COLO668 (cell line): ENCODE measurements at regions not wholly inside any gene's neighbourhood (a gene's known extent, or its start where the extent isn't known, plus 50 kb on each side); places are given as distances from the start of the nearest gene placed in this dataset.

Experiments
- DNase-seq: peaks from one replicate; lab custom pipeline; 2025; ENCODE audit not compliant: unreplicated experiment; lab: John Stamatoyannopoulos, UW

DNA sequence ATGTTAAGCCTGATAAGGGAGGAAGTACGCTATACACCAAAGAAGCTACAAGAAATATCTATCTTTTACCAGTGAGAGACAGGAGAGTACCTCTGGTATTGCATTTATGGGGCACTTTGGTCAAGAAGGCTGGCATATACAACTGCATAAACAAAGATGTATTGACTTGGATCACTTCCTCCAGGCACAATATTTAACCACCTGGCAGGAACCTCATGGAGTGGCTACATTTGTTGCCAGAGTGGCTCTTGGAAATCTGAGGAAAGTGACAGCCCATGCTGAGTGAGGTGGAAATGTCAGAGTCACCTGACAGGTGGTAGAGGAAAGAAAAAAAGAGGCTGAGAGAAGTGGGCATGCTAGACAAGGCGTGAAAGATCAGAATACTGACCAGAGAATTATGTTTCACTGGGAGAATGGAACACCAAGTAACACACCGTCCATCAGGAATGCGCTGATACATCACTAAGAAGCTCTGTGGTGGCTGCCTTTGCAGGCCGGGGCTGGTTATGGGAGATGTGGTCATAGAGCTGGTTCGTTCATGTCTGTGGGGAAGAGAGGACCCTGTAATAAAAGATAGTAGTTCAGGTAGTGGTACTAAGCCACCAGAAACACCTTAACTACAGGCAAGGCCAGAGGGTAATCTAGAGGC is 61.4 kb upstream of the UFL1 start:
- DNase-seq = peak; percentile 14

DNA sequence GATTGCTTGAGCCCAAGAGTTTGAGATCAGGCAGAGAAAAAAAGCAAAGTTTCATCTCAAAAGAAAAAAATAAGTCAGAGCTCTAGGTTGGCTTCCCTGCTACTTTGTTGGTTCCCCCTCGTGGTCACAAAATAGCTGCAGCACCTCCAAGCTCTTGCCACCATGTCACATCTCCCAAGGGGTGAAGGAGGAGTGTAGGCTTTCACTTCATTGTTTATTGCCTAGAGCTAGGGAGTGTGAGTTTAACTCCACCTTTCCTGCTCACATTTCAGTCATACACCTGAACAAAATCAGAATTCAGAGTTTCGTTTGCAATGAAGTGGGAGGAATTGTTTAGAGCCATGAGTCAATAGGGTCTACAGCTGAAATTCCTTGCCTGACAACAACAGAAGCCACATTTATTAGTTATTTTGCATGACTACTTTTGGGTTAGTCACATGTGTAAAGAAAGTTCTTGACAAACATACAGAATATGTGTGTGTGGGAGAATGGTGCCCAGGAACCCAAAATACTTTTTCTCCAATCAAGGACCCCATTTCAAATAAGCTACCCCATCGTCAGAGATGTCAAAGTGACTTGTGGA is 56.2 kb upstream of the UFL1 start:
- no peak for DNase-seq

DNA sequence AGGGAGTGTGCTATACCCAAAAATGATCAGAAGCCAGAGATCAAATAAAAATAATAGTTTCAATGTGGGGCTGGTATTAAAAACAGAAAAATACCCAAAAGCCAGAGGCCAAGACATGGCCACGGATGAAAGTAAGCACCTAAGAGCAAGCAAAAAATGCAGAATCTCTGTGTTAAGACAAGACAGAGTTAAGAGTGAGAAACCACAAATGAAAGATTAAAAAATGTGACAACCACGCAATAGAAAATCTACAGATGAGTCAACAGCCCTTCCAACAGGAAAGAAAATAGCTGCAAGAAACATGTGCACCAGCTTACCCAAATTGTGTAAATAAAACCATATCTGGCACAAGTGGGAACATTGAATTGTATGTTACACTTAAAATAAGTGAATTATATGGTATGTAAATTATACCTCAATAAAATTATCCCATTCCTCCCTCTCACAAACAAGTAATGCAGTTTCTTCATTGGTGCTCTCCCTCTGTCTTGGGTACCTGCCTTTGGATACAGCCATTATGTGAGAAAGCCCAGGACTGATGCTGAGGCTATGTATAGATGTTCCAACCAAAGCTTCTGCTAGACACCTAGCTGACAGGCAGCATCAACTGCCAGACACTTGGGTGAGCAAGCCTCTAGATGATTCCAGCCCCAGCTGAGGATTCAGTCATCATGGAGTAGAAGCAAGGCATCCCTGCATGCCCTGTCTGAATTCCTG is 55.3 kb upstream of the UFL1 start:
- no peak for DNase-seq

DNA sequence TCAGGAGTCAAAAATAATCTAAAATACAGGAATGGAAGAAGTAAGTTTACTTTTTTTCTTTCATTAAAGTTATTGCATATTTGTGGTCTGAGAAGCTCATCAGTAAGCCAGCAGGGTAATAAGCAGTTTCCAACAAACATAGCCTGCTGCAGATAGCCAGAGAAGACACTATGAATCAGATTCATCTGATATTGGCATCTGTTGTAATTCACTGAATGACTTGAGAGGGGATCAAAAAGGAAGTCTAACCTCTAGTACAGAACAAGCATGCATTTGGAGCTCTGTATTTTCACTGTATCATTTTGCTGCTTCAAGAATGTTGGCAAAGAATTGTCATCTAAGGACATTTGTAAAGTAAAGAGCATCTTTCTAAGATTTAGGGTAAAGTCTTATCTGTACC is 53.8 kb upstream of the UFL1 start:
- DNase-seq = no peak

DNA sequence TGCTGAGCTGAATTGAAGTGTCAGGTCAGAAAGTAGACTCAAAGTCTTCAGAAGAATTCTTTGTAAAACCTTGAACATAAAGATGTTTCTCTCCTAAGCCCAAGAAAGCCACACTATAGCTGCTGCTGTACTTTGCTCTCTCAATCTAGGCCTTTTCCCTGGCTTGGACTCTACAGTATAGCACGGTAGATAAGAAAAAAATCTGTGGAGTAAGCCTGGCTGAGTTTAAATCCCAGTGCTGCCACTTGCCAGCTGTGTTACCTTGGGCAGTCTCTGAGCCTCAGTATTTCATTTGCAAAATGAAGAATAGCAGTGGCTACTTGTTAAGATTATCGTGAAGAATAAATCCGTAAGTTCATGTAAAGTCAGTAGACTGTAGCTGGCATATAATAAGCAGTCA is 53.3 kb upstream of the UFL1 start:
- DNase-seq = no peak

DNA sequence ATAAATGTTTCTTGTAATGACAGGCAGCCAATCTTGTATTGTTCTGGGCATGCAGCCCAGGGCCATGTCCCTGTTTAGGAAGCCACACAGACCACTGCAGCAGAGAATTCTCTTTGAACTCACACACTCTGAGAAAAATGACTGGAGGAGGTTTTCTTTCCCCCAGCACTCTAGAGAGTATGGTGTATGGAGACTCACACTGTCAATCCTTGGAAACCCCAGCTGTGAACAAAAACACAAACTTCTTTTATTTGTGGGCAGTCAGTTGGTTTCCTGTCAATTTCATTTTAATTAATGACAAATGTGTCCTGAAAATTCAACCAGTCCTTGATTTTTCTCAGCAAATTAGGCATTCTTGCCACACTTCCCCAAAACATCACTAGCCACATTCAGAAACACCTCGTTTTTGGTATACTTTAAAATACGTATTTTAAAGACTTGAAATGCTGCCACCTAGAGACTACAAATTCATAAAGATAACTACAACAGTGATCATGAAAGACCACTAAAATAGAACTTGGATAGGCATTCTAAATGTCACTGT is 52.9 kb upstream of the UFL1 start:
- no peak for DNase-seq

DNA sequence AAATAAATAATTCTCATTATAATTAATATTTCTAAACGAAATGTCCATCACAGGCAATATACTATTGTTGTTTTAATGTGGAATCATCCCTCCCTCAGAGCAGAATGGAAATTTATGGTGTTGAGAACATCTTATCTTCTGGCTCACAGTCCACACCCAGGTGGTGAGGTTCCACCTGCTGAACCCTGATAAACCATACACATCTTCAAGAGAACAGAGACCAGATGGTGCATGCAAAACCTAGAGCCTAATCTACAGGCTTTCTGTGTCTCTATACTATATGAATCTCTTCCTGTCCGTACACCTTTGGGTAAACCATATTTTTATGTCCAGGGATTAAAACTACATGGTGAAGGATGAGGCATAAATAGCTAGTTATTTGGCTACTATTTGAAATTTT is 52.3 kb upstream of the UFL1 start:
- no peak for DNase-seq

DNA sequence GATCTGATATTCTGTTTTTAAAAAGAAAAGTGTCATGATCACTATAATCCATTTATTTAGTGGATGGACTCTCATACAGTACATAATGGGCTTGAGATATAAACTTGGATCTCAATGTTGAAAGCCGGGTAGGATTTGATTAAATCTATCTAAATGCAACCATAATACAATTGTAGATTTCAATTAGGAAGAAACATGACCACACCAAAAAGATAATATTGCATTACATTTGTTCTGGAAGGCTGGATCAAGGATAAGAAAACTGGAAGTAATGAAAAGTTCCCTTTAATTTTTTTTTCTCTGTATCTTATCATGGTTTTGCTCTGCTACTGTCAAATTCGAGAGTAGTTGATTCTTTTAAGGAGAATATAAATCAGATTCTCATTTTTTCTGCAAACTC is 51.3 kb upstream of the UFL1 start:
- DNase-seq = no peak
